Gastrocnemius medialis (tissue), 4 donors: ENCODE measurements at regions not wholly inside any gene's neighbourhood (a gene's known extent, or its start where the extent isn't known, plus 50 kb on each side); places are given as distances from the start of the nearest gene placed in this dataset.

Source experiments
- CTCF ChIP-seq, 5 experiments: fragments of 450-650 bp in 3 of 5; fragments of 200-600 bp in 2 of 5; sonication (generic) in 2 of 5; IDR thresholded peaks in 4 of 5; conservative IDR thresholded peaks in 1 of 5; 1 replicate in 4 of 5; 2 replicates in 1 of 5; pipeline ENCODE4 v1.5.1; 2016 to 2019; ENCODE audit warnings: antibody characterized with exemption in 5 of 5, mild to moderate bottlenecking in 3 of 5, moderate library complexity in 3 of 5
- POLR2A ChIP-seq, 2 donors: fragments of 450-650 bp; IDR thresholded peaks; one replicate each; pipeline ENCODE4 v1.6.1; 2017; ENCODE audit warnings: antibody characterized with exemption in 2 of 2, mild to moderate bottlenecking in 2 of 2, moderate library complexity in 2 of 2

GRCh38 chr6:78580923-78581322, 286.4 kb upstream of the IRAK1BP1 start:
- TF ChIP-seq POLR2A (IDR thresholded peaks at IDR 0.05) (no peak), CTCF (IDR thresholded peaks at IDR 0.05 in 4 of 5, conservative IDR thresholded peaks at IDR 0.05 in 1 of 5) (no peak)
